WTC11 (cell line): ENCODE measurements at regions not wholly inside any gene's neighbourhood (a gene's known extent, or its start where the extent isn't known, plus 50 kb on each side); places are given as distances from the start of the nearest gene placed in this dataset.

Experiments used
- ATAC-seq: fragments of 200-7000 bp; cut with Tn5 transposase; 2 replicates; pipeline ENCODE4 v1.10.0; 2021; ENCODE audit warnings: mild to moderate bottlenecking, moderate library complexity
- CTCF ChIA-PET: fragments of 300-600 bp; sonication (Branson Sonifier 250); formaldehyde crosslinking; loops from one replicate; lab custom pipeline; 2021; ENCODE audit warnings: antibody characterized with exemption; lab: Charles Lee
- POLR2A ChIA-PET: fragments of 350-600 bp; sonication (Branson Sonifier 250); formaldehyde crosslinking; loops from one replicate; lab custom pipeline; 2021; ENCODE audit warnings: antibody characterized with exemption; lab: Charles Lee
- DNase-seq: peaks from one replicate; pipeline ENCODE4 v3.0.0; 2021; ENCODE audit warnings: low spot score
- H3K27ac Mint-ChIP-seq: 2 replicates; pipeline ENCODE4 v1.8.0; 2021; ENCODE audit warnings: mixed read lengths
- H3K27me3 Mint-ChIP-seq: 2 replicates; pipeline ENCODE4 v1.8.0; 2021; ENCODE audit warnings: low read depth, mild to moderate bottlenecking, moderate library complexity, mixed read lengths
- H3K36me3 Mint-ChIP-seq: 2 replicates; pipeline ENCODE4 v1.8.0; 2021; ENCODE audit warnings: mixed read lengths
- H3K4me1 Mint-ChIP-seq: 2 replicates; pipeline ENCODE4 v1.8.0; 2022; ENCODE audit warnings: mixed read lengths
- H3K4me3 Mint-ChIP-seq: 2 replicates; pipeline ENCODE4 v1.8.0; 2021; ENCODE audit warnings: mild to moderate bottlenecking, moderate library complexity, mixed read lengths
- H3K9me3 Mint-ChIP-seq: 2 replicates; pipeline ENCODE4 v1.8.0; 2021; ENCODE audit warnings: mixed read lengths
- ATF1 ChIP-seq: sonication (generic); formaldehyde crosslinking; IDR thresholded peaks from 2 replicates; pipeline ENCODE4 v1.8.1; 2023; ENCODE audit warnings: mild to moderate bottlenecking, moderate library complexity, missing genetic modification reagents
- ATF6 ChIP-seq: sonication (generic); formaldehyde crosslinking; IDR thresholded peaks from 2 replicates; pipeline ENCODE4 v1.8.1; 2023; ENCODE audit warnings: mild to moderate bottlenecking, missing genetic modification reagents
- EMX1 ChIP-seq: fragments of 250-450 bp; sonication (Bioruptor Pico); IDR thresholded peaks from 2 replicates; pipeline ENCODE4 v1.8.0; 2021; ENCODE audit warnings: mild to moderate bottlenecking
- ESRRA ChIP-seq: sonication (generic); formaldehyde crosslinking; IDR thresholded peaks from 2 replicates; pipeline ENCODE4 v1.8.1; 2022; ENCODE audit warnings: mild to moderate bottlenecking, missing genetic modification reagents, borderline replicate concordance
- ETV6 ChIP-seq: sonication (generic); formaldehyde crosslinking; IDR thresholded peaks from 2 replicates; pipeline ENCODE4 v1.8.1; 2022; ENCODE audit warnings: mild to moderate bottlenecking, missing genetic modification reagents
- FOXP4 ChIP-seq: sonication (generic); formaldehyde crosslinking; IDR thresholded peaks from 2 replicates; pipeline ENCODE4 v1.8.0; 2022; ENCODE audit warnings: mild to moderate bottlenecking, missing genetic modification reagents
- GRHL2 ChIP-seq: fragments of 250-450 bp; sonication (Bioruptor Pico); IDR thresholded peaks from 2 replicates; pipeline ENCODE4 v1.8.0; 2022; ENCODE audit warnings: mild to moderate bottlenecking, moderate library complexity; ENCODE audit not compliant: insufficient replicate concordance, severe bottlenecking
- MXD4 ChIP-seq: fragments of 250-450 bp; sonication (Bioruptor Pico); IDR thresholded peaks from 2 replicates; pipeline ENCODE4 v1.8.0; 2021; ENCODE audit warnings: mild to moderate bottlenecking, moderate library complexity, borderline replicate concordance
- NFATC4 ChIP-seq: fragments of 250-450 bp; sonication (Bioruptor Pico); IDR thresholded peaks from 2 replicates; pipeline ENCODE4 v1.9.0; 2021; ENCODE audit warnings: mild to moderate bottlenecking
- NR3C1 ChIP-seq: sonication (generic); formaldehyde crosslinking; conservative IDR thresholded peaks from 2 replicates; pipeline ENCODE4 v1.8.1; 2023; ENCODE audit warnings: low read depth, mild to moderate bottlenecking, missing genetic modification reagents
- SMAD3 ChIP-seq: sonication (generic); formaldehyde crosslinking; IDR thresholded peaks from 2 replicates; pipeline ENCODE4 v1.8.0; 2022; ENCODE audit warnings: missing genetic modification reagents, mild to moderate bottlenecking, borderline replicate concordance
- STAT6 ChIP-seq: sonication (generic); formaldehyde crosslinking; conservative IDR thresholded peaks from 2 replicates; pipeline ENCODE4 v1.8.1; 2023; ENCODE audit warnings: mild to moderate bottlenecking, low read depth, missing genetic modification reagents, moderate library complexity
- TCF7 ChIP-seq: sonication (generic); formaldehyde crosslinking; IDR thresholded peaks from 2 replicates; pipeline ENCODE4 v1.8.0; 2022; ENCODE audit warnings: mild to moderate bottlenecking, low read depth, missing genetic modification reagents, moderate library complexity
- USF2 ChIP-seq: sonication (generic); formaldehyde crosslinking; IDR thresholded peaks from 2 replicates; pipeline ENCODE4 v1.8.1; 2023; ENCODE audit warnings: mild to moderate bottlenecking, missing genetic modification reagents, moderate library complexity
- ZNF263 ChIP-seq: sonication (generic); formaldehyde crosslinking; IDR thresholded peaks from 2 replicates; pipeline ENCODE4 v1.8.1; 2022; ENCODE audit warnings: low read depth, mild to moderate bottlenecking, moderate library complexity, missing genetic modification reagents
- ZNF396 ChIP-seq: fragments of 250-450 bp; sonication (Bioruptor Pico); IDR thresholded peaks from 2 replicates; pipeline ENCODE4 v1.8.0; 2021; ENCODE audit warnings: mild to moderate bottlenecking, moderate library complexity, borderline replicate concordance
- ZNF416 ChIP-seq: fragments of 250-450 bp; sonication (Bioruptor Pico); IDR thresholded peaks from 2 replicates; pipeline ENCODE4 v1.9.0; 2021; ENCODE audit warnings: mild to moderate bottlenecking, inconsistent platforms
- ZNF671 ChIP-seq: fragments of 250-450 bp; sonication (Bioruptor Pico); IDR thresholded peaks from 2 replicates; pipeline ENCODE4 v1.8.0; 2021; ENCODE audit warnings: mild to moderate bottlenecking
- ZSCAN18 ChIP-seq: fragments of 250-450 bp; sonication (Bioruptor Pico); IDR thresholded peaks from 2 replicates; pipeline ENCODE4 v2.1.2; 2022; ENCODE audit warnings: mild to moderate bottlenecking, moderate library complexity
- TF ChIP-seq, protein P1 (sequence below): fragments of 250-450 bp; sonication (Bioruptor Pico); IDR thresholded peaks from 2 replicates; pipeline ENCODE4 v1.9.0; 2021; ENCODE audit warnings: mild to moderate bottlenecking
- TF ChIP-seq, protein P2 (sequence below): sonication (generic); formaldehyde crosslinking; IDR thresholded peaks from 2 replicates; pipeline ENCODE4 v1.8.1; 2022; ENCODE audit warnings: mild to moderate bottlenecking, moderate library complexity, missing genetic modification reagents

GRCh38 chr7:85771516-85771915 is 584.7 kb upstream of the SEMA3D start:
- POLR2A ChIA-PET = no interaction called here
- no peak overlapping the region for H3K27ac Mint-ChIP-seq
- peaks cover 56% of the 10 kb centered on the region for H3K27me3 Mint-ChIP-seq
- TF ChIP-seq ATF1 (CRISPR knock-in tag) = no peak
- no peak for TF ChIP-seq ETV6 (CRISPR knock-in tag)
- TF ChIP-seq ZNF396 = no peak
- TF ChIP-seq NR3C1 = no peak
- TF ChIP-seq GRHL2 (CRISPR knock-in tag) = no peak
- TF ChIP-seq, protein P1, sequence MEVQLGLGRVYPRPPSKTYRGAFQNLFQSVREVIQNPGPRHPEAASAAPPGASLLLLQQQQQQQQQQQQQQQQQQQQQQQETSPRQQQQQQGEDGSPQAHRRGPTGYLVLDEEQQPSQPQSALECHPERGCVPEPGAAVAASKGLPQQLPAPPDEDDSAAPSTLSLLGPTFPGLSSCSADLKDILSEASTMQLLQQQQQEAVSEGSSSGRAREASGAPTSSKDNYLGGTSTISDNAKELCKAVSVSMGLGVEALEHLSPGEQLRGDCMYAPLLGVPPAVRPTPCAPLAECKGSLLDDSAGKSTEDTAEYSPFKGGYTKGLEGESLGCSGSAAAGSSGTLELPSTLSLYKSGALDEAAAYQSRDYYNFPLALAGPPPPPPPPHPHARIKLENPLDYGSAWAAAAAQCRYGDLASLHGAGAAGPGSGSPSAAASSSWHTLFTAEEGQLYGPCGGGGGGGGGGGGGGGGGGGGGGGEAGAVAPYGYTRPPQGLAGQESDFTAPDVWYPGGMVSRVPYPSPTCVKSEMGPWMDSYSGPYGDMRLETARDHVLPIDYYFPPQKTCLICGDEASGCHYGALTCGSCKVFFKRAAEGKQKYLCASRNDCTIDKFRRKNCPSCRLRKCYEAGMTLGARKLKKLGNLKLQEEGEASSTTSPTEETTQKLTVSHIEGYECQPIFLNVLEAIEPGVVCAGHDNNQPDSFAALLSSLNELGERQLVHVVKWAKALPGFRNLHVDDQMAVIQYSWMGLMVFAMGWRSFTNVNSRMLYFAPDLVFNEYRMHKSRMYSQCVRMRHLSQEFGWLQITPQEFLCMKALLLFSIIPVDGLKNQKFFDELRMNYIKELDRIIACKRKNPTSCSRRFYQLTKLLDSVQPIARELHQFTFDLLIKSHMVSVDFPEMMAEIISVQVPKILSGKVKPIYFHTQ (CRISPR knock-in tag) = no peak
- TF ChIP-seq NFATC4 (CRISPR knock-in tag) = no peak
- no peak for TF ChIP-seq ZSCAN18 (CRISPR knock-in tag)
- no peak for TF ChIP-seq MXD4
- TF ChIP-seq EMX1 = no peak
- TF ChIP-seq ZNF263 (CRISPR knock-in tag) = no peak
- TF ChIP-seq FOXP4 = no peak
- no peak for TF ChIP-seq ESRRA
- TF ChIP-seq, protein P2, sequence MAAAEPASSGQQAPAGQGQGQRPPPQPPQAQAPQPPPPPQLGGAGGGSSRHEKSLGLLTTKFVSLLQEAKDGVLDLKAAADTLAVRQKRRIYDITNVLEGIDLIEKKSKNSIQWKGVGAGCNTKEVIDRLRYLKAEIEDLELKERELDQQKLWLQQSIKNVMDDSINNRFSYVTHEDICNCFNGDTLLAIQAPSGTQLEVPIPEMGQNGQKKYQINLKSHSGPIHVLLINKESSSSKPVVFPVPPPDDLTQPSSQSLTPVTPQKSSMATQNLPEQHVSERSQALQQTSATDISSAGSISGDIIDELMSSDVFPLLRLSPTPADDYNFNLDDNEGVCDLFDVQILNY (CRISPR knock-in tag) = no peak
- no peak for TF ChIP-seq STAT6 (CRISPR knock-in tag)
- no peak for TF ChIP-seq ZNF671
- TF ChIP-seq TCF7 = no peak
- TF ChIP-seq, all 79 proteins: peak for 0
- no peak for ATAC-seq
- CTCF ChIA-PET = no interaction called here
- Mint-ChIP-seq H3K4me1 (no peaks in the 10 kb centered on the region), H3K36me3 (no peaks in the 10 kb centered on the region), H3K4me3 (no peak overlapping the region), H3K9me3 (no peaks in the 10 kb centered on the region)
- DNase-seq = no peak

DNA sequence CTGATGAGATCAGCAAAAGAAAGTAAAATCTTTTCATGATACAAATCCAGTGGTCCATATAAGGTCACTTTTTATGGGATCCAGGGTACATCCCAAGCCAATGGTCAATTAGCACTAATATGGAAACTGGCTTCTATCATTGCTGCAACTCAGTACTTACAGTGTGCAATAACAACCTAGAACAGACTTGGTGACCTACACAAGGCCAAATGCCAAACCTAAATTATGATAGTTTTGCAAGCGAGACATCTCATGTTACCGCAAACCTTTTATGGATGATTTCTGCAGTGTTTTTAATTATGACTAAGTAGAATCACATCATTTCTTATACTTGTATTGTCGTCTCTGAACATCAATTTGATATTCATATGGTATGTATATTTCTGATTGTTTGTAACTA is 583.5 kb upstream of the SEMA3D start:
- ATAC-seq (no peak), DNase-seq (no peak)
- H3K36me3 Mint-ChIP-seq = no peaks in the 10 kb centered on the region
- H3K27ac Mint-ChIP-seq = no peak overlapping the region
- no peaks in the 10 kb centered on the region for H3K9me3 Mint-ChIP-seq
- POLR2A ChIA-PET = no interaction called here
- no peak overlapping the region for H3K4me3 Mint-ChIP-seq
- H3K27me3 Mint-ChIP-seq = peaks cover 67% of the 10 kb centered on the region
- CTCF ChIA-PET = interaction anchor here (0.5 kb wide), 1 partner anchor 17 kb away, joined by 3 read pairs; no protein-coding TSS in a partner anchor
- H3K4me1 Mint-ChIP-seq = no peaks in the 10 kb centered on the region
- TF ChIP-seq ESRRA (no peak), USF2 (CRISPR knock-in tag) (no peak), ATF6 (CRISPR knock-in tag) (no peak), ZNF416 (CRISPR knock-in tag) (no peak), ETV6 (CRISPR knock-in tag) (no peak), SMAD3 (CRISPR knock-in tag) (no peak)
